NOMO-1 treated with DMSO at 0.1 percent for 48 hours (cell line): ENCODE measurements at regions not wholly inside any gene's neighbourhood (a gene's known extent, or its start where the extent isn't known, plus 50 kb on each side); places are given as distances from the start of the nearest gene placed in this dataset.
"Not testable (repeated sequence)": the region's sequence is repeated elsewhere in the genome, so short reads cannot be mapped to it uniquely, and the experiment has no call there.

Experiments used
- DNase-seq: peaks from one replicate; lab custom pipeline; 2025; ENCODE audit not compliant: unreplicated experiment; lab: John Stamatoyannopoulos, UW

DNA sequence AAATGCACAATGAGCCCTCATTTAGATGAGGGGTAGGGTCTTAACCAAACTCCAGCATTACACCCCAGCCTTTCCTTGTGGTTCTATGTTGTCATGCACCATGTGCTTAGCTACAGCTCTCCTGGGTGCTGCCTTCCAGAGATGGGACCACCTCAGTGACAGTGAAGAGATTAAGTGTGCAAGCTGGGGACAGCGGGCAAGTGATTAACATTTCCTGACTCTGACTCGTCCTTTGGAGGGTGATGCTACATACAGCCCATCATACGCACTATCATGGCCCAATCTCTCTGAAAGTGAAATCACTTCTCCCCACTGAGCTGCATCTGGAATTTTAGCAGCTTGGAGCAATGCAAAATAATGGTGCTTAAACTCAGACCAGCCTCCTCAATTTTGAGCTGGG is 293.0 kb upstream of the PLGLB1 start:
- DNase-seq, result not testable (repeated sequence)

DNA sequence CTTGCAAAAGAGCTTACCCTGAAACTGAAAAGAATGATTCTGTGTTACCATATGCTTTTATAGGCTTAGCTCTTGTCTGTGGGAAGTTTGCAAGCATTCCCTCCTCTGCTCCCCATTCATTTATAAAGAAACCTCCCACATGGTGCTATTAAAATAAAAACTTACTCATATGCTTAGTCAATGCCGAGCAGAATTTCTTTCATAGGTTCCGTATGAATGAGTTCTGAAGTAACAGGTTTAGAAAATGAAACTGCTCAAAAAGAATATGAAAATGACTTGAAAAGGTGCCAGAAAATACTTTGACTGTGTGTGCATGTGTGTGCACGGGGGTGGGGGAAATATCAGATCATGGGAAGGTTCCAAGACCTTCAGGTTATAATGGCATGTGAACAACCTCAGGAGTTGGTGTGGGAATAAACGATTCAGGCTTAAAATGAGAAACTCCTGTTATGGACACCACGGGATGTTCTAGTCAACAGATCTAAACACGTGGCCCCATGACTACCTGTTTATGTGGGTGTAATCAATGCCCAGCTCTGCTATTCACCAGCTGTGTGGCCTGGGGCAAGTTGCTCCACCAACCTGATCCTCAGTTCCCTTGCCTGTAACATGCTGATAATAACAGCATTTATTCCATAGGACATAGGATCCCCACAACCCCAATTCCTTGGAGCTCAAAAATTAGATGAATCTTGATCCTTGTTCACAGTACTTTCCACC is 293.7 kb upstream of the PLGLB1 start:
- DNase-seq, result not testable (repeated sequence)

DNA sequence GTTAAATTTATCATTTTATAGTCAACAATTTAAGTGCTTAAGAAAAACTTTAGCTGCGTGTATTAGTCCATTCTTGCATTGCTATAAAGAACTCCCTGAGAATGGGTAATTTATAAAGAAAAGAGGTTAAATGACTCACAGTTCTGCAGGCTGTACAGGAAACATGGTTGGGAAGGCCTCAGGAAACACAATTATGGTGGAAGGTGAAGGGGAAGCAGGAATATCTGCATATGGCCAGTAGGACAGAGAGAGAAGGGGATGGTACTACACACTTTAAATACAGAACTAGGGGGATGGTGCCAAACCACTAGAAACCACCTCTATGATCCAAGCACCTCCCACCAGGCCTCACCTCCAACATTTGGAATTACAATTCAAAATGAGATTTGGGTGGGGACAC is 295.5 kb upstream of the PLGLB1 start:
- DNase-seq, result not testable (repeated sequence)

DNA sequence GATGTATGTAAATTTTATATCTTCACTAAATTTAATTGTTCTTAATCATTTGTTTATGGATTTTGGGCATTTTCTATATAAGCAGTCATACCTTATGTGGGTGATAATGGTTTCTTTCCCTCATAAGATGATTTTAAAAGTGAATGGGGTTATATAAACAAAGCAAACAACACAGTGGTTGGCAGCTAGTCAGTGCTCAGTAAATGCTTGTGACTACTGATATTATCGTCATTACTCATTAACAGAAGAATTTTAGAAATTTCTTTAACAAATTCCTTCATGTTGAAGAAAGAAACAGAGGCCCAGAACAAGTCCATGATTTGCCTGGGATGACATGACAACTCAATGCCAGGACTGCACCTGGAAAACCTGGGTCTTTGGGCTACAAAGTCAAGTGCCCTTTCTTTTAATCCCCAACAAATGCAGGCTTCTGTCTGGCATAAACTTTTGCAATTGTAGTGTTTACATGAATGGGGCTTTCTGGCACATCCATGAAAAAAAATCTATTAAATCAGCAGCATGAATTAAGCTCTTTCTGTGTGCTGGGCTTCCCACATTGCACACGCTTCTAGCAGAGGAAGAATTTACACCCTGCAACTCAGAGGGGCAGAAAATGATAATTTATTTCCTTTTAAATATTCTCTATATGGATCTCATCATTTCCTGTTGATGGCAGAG is 297.3 kb upstream of the PLGLB1 start:
- DNase-seq, result not testable (repeated sequence)

DNA sequence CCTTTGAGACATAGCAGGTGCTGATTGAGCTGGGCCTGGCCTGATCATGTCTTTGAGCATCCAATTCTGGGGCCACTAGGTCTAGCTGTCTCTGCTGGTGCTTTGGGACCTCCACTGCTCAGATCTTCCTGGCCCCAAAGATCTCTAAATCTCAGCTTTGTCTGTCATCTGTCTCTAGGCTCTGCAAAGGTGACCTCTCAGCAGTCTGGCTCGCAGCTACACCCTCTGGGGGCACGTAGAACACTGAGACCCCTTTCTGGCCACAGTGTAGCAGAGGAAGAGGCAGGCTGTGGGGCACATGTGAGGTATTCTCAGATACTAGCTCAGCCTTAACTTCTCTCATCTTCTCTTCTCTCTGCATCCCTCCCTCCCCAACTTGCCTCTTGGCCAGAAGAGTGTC is 298.1 kb upstream of the PLGLB1 start:
- DNase-seq, result not testable (repeated sequence)

DNA sequence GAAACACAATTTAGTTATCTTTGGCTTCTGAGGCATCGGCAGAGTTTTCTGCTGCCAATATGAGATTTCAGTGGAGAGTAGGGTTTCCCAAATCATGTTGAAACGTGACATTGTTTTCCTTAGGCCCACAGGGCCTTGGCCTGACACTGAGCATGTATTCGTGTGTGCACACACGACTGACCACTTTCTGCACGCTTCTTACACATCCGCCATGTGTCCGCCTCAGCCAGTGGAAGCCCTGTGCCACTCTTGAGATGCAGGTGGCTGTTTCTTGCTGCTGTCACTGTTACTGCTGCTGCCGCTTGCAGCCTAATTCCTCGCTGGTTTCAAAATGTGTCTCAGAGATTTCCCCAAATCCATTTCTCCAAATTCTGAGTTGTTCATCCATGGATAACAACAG is 299.6 kb upstream of the PLGLB1 start:
- DNase-seq, result not testable (repeated sequence)

DNA sequence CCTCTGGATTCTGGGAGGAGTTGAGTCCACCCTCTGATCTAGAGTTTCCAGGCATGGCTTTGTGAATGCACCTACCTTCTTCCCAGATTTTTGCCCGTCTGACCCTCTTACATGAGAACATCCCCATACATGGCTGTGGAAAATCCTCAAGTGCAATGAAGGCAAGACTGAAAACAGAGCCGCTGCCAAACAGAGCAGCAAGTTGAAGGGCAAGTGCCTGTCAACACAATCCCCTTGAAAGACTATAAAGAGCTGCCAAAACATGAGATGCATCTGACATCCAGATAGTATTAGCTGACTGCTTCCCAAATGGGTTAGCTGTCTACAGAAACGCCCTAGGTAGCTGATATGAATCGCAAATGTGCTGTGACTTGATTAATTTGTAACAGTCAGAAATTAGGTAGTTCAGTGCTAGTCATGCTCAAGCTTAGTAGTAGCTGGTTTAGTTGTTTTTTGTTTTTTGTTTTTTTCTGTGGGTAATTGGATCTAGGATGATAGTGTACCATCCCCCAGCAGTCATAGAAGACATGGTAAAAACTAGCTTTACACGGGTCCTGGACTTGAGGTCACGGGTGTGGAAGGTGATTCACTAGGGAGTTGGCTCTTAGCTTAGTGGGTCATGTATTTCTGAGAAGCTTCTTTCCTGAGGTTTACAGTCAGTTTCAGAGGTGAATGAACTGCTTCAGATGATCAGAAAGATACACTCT is 302.8 kb upstream of the PLGLB1 start:
- not testable (repeated sequence) for DNase-seq

DNA sequence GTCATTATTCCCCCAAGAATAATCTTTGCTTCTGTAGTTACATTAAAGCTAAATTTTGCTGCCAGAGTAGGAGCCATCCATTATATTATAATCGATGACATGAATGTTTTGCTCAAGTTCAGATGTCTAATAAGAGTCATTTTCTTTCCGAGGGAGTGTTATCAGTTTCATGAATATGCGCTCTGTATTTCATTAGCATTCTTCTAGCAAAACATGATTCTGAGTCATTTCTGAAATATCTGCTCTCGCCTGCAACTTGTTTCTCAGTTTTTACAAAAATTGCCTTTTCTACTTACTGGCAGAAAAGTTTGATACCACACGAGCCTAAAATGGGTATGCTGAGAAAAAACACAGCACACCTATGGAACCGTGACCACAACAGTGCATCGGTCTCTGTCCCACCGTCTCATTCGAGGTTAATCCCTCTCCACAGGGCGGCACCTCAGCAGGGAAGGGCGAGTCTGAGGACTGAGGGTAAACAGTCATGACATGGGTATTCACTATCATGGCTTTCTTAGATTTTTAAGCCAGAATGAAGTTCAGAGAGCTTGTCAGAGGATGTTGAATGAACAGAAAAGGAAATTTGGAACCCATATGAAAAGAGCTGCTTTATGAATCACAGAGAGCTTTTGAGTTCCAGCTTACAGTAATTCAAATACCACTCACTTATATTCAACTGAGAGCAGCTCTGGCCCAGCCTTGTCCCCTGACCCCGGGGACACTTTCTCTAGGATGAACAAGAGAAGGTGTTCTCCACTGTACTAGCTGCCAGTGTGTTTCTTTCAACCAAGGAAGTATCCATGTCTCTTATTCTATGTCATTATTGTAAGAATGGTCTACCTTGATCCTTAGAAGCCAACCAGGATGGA is 303.6 kb upstream of the PLGLB1 start:
- not testable (repeated sequence) for DNase-seq

DNA sequence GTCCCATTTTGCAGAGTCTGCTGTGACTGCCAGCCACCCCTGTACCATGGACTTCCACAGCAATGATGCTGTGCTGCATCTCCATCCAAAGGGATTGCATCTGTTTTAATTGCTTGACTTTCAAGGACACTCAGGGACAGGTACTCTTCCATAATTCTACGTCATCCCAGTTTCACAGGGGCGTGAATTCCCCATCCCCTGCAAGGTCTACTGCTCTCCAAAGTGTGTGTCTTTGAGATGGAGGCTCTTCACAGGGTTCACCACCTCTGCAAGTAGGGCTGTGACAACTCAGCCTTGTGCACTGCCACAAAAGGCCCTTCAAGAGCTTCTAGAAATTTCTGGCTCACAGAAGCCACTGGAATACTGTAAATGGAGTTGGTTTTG is 304.3 kb upstream of the PLGLB1 start:
- not testable (repeated sequence) for DNase-seq

DNA sequence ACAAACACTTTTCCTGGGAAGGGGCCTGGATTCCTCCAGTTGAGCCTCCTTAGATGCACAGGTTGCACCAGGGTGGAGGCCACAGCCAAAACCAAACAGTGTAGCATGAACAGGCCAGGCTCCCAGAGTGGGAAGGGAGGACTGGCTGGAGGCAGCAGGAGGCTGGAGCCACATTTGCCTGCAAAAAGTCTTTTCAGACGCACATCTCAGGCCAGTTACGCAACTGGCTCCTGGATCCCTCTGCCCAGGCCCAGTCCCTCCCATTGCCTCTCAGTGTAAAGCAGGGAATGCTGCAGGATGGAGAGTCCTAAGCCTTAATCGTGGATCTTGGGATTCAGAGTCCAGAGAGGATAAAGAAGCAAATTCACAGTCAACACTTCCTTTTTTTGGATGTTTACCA is 305.1 kb upstream of the PLGLB1 start:
- DNase-seq, result not testable (repeated sequence)

DNA sequence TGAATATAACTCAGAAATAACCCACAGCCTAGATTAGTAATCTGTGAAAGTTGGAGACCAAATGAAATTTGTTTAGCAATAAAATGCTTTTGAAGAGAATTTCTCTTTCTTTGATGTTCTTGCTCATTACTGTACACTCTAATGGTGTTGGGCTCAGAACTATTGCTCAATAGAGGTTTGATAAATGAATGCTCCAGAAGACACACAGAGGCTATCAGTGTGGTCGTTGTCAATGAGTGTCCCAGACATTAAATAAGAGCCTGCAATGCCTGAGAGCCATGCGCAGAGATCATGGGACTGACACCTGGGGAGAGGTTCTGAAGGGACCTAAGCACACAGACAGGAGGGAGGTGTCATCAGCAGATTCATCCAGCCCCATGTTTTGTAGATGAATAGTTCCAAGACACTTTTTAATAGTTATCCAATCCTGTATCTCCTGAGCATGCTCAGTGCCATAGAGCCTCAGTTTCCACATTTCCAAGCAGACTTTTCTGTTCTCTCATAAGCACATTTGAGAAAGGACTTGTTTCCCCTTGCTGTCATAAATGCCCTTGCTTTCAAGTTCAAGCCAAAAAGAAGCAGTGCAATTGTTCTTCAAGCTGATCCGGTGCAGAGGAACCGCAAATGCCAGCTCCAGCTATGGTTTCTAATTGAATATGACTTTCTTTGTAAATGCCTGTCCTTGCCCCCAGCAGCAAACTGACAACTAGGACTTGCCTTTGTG is 306.2 kb upstream of the PLGLB1 start:
- not testable (repeated sequence) for DNase-seq

DNA sequence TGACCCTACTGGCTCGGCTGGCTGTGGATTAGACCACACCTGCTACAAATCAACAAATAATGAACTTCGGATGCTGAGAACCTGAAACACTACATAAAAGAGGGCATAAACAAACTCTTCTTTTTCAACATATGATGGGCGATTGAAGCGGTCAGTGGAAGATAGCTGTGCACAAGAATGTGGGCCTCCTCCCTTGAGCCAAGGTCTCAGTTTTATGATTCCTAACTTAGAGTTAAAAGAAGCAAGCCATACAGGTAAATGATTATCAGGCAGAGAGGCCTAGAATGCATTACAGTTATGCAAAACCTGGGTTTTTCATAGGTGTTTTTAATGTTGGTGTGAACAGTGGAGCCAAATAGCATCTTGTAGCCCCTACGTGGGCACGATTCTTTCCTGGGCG is 307.9 kb upstream of the PLGLB1 start:
- DNase-seq, result not testable (repeated sequence)

DNA sequence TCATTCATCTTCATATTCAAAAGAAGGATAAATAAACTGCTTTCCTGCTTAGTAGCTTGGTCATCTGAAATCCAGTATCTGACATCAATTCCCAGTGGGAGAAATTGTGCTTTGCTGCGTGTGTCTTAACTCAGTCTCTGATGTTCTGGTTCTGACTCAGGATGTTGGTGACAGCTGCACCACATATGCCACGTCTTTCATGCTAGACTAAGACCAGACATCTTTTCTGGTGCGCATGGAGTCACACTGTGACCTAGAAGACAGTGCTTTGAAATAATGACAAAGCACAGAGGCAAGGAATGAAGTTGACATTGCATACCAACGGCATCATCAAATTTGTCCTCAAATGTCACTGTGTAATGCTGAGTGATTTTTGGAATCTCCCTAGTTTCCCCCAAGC is 308.8 kb upstream of the PLGLB1 start:
- not testable (repeated sequence) for DNase-seq

DNA sequence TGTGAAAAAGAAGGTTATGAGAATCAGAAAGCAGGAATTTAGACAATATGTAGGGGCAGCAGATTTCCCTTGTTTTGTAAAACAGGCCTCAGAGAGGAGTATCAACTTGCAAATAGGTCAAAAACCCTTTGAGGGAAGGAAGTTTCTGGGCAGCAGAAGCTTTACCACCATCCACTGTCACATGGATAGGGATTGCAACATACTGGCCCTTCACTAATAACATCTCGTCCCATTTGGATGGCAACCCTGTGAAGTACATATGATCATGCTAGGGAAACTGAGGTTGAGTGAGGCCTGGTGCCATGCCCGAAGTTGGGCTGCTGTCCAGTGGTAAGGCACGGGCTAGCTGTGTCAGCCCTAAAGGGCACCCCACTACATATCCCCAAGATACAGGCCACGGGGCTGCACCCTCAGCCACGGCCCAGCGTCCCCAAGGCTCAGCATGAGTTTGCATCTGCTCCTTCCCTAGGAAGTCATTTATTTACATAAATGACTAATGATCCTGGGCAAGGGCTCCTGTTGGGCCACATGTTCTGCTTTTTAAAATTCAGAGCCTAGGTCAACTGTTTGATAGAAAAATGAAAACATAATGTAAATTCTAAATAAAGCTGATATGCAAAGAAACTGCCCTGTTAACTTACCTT is 310.4 kb upstream of the PLGLB1 start:
- DNase-seq, result not testable (repeated sequence)

DNA sequence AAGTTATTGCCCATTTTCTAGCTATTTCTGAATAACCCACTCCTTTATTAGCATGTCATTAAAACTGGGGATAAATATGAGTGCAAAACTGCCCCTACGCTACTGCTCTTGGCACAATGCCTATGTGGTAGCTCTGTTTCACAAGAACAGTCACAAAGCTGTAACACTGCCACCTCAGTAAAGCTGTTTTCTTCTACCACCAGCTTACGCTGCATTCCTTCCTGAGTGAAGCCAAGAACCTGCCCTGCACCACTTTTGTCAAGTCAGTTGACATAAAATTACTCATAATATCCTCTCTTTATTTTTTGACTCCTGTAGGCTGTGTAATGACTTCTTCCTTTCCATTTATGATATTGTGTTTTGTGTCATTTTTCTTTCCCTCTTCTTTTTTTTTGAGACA is 313.2 kb upstream of the PLGLB1 start:
- not testable (repeated sequence) for DNase-seq

DNA sequence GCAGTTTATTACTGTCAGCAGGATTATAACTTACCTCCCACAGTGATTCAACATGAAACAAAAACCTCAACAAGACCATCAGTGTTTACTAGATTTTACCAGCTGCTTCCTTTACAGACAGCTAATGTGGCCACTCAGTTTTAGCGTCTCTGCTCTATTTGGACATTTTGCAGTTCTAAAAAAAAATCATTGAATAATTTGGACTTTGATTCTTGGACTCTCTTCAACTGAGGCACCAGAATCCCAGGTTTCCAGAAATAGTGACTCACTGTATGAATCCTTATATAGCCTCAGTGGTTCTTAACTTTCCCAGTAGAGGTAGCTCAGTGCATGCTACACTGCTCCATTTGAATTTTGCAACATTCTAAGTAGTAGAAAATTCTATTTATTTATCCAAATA is 317.4 kb upstream of the PLGLB1 start:
- DNase-seq, result not testable (repeated sequence)

DNA sequence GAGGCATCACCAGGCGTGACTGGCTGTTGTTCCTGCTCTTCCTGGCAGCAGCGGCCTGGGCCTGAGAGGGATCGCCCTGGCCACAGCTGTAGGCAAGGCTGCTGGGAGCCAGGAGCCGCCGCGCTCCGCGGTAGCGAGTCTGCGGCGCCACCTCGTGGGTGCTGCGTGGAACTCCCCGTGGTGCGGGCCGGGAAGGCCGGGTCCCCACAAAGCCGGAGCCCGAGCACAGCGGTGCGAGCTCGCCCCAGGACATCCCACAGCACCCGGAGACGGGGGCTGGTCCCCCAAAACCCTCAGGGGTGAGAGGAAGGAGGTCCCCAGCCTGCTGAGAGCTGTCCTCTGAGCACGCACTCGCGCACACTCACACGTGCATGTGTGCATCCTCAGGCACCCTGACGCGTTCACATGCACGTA is 320.0 kb upstream of the PLGLB1 start:
- not testable (repeated sequence) for DNase-seq

DNA sequence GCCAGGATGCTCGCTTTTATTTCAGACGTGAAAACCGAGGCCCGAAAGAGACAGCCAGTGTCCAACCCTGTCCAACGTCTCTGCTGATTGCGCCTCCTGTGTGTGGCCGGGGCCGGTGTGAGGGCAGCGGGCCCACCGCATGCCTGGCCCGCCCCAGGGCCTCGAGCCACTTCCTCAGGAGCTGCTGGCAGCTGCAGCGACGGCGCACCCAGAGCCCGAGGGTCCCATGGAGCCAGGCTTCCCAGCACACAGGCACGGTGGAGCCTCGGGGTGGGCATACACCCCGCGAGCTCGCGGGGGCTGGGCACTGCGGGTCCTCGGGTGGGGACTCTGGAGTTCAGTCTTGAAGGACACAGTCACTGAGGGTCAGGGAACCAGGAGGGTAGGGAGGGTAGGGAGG is 320.5 kb upstream of the PLGLB1 start:
- DNase-seq, result not testable (repeated sequence)

DNA sequence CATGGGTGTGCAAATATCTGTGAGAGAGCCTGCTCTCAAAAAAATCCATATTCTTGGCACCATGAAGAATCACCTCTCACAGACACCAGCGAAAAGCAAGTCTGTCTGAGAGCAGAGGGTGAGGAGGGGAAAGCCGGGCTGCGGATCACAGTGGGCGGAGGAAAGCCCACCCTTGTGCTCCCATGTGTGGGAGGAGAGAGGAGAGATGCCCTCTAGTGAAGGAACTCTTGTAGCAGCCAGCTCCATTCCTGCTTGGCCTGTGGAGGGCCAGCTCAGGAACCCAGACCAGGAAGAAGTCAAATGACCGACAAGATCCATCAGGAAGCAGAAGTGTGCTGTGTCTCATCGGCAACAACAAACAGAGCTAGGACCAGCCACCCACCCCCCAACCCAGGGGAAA is 321.7 kb upstream of the PLGLB1 start:
- not testable (repeated sequence) for DNase-seq

DNA sequence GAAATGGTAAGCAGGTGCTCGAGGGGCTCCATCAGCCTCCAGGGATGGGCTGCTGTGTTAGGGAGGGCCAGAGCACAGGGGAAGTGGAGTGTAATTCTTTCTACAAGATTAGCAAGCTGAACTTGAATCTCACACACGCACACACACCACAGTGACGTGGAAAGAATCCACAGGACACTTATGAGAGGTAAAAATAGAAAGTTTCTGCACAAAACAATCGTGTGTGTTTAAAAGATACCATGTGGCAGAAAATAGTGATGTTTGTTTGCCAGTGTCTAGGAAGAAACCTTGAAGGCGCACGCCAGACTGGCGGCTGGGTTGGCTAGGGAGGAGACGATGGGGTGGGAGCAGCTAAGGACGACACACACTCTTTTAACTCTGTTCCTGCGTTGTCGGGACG is 323.6 kb upstream of the PLGLB1 start:
- DNase-seq, result not testable (repeated sequence)
